ENCODE measurements at regions not wholly inside any gene's neighbourhood (a gene's known extent, or its start where the extent isn't known, plus 50 kb on each side); places are given as distances from the start of the nearest gene placed in this dataset.
"Not testable (repeated sequence)": the region's sequence is repeated elsewhere in the genome, so short reads cannot be mapped to it uniquely, and the experiment has no call there.

- no peak for DNase-seq (ENCODE audit: low spot score)
Observed at GRCh38 chr12:127480775-127481314, 786.1 kb upstream of the TMEM132C start.

GRCh38 chr12:127482950-127483349 lies 784.0 kb upstream of the TMEM132C start:
- DNase-seq (ENCODE audit: low spot score): no peak

DNA sequence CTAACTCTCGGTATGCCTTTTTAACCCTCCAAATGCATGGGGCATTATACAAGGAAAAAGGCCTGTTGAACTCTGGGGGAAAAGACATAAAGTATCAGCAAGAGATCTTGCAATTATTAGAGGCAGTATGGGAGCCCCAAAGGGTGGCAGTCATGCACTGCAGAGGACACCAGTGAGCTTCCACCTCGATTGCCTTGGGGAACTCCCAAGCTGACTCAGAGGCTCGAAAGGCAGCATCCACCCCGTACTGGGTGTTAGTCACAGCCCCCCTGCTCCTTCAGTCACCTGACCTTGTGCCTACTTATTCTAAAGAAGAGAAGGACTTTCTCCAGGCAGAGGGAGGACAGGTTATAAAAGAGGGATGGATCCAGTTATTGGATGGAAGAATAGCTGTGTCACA lies 781.4 kb upstream of the TMEM132C start:
- DNase-seq (ENCODE audit: low spot score): no peak

DNA sequence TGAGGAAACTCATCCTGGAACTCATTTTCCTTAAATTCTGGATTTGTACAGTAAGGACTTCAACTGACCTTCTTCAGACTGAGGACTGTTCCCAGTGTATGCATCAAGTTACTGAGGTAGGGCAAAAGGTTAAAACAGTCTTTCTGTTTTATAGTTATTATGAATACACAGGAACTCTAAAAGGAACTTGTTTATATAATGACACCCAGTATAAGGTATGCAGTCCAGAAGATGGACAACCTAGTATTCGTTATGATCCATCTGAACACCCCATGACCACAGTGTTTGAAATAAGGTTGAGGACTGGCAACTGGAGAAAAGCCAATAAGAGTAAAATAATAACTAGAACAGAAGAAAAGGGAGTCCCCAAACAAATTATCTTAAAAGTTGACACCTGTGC lies 779.9 kb upstream of the TMEM132C start:
- no peak for DNase-seq (ENCODE audit: low spot score)

DNA sequence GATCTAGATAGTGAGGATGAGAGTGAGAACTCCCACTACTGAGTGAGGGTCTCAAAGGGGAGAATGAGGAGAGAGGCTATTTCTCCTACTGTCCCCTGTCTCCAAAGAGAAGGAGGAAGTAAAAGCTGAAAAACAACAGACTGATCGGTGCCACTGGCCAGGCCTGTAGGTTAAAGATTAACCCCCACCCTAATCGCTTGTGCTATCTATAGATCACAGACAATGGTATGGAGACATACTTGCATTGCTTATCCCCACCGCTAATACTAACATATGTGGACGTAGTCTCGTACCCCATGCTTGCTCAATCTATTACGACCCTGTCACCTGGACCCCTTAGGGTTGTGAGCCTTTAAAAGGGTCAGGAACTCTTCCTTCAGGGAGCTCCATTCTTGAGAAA lies 777.9 kb upstream of the TMEM132C start:
- no peak for DNase-seq (ENCODE audit: low spot score)

DNA sequence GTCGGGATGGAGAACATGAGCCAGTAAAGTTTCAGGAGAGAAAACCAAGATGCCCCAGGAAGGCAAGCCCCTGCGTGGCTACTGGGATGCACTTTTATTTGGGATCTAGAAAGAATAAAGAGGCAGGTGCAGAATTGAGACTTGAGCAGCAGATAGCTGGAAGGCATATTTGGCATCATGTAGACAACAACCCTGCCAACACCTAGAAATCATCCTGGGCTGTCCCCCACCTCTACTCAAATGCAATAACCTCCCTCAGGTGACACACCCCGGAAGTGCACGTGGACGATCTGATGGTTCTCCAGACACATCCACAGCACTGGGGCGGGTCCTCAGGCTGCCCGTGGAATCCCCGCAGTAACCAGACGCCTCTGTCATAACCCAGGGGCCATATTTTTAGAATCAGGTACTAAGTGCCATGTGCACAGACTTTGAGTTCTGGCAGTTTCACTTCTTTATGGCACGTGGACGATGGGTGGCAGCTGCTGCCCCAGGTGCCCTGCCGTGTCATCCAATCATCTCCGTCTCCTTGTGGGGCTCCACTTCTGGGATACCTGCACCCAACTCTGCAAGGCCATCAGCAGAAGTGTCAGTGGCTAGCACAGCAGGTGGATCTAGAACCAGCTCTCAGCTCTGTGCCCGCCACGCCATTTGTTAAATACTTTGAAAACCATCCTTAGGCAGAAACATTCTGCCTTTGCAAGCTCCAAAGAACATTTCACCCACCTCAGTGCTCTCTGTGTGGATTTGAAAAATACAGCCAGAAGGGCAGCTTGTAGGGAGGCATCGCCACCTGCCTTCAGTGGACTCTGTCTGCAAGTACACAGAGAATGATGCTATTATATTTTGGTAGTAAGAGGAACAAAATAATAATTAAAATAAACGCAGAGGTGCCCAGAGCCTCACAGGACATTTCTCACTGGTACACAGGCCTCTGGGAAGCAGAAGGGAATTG lies 771.7 kb upstream of the TMEM132C start:
- DNase-seq (ENCODE audit: low spot score): no peak

DNA sequence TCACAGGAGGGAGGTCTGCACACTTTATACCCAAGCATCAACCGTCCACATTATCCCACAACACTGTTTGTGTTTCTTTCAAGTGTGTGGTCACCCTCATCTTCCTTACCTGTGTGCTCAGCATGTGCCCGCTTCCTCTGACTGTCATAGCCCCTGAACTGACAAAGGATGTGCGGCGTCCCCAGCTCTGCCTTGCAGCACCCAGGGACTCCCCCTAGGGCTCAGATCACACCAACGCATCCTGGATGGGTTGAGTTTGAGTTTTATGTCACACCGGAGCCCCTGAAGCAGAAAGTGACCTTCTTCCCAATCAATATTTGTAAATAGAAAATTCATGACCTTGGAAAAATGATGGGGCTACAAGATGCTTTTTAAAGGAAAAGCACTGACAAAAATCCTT lies 770.7 kb upstream of the TMEM132C start:
- DNase-seq (ENCODE audit: low spot score): no peak

DNA sequence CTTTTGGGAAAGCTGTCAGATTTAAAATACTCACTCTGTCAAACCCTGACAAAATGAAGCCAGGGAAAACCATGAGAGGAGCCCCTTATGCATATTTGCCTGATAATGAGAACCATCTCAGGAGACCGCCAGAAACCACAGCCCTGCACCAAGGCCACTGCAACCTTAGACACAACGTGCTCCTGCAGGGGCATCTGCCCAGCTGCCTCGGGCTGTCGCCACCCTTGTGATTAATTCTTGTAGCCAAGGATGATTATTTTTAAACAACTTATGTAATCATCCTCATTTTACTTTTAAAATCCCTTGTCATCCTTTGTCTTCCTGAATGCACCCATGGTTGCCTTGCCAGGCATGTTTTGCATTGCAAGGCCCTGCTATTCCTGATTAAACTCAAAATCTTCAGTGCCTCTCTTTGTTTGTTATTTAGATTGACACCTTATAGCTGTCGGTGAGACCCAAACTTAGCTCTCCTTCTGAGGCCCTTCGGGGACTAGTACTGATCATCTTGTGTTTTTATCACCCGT lies 766.4 kb upstream of the TMEM132C start:
- DNase-seq (ENCODE audit: low spot score): no peak

- DNase-seq (ENCODE audit: low spot score): no peak
Observed at GRCh38 chr12:127501916-127502315, 765.1 kb upstream of the TMEM132C start.

GRCh38 chr12:127503246-127503645 lies 763.7 kb upstream of the TMEM132C start:
- no peak for DNase-seq (ENCODE audit: low spot score)

DNA sequence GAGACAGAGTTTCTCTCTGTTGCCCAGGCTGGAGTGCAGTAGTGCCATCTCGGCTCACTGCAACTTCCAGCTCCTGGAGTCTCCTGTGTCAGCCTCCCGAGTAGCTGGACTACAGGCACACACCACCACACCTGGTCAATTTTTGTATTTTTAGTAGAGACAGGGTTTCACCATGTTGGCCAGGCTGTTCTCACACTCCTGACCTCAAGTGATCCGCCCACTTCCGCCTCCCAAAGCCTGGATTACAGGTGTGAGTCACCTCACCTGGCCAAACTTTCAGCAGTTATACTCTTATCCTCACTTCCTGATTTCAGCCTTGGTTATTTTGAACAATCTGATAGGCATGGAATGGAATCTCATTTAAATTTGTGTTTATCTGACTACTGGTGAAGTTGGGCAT lies 763.0 kb upstream of the TMEM132C start:
- DNase-seq (ENCODE audit: low spot score): not testable (repeated sequence)

- DNase-seq (ENCODE audit: low spot score): no peak
Observed at GRCh38 chr12:127504874-127505273, 762.1 kb upstream of the TMEM132C start.

DNA sequence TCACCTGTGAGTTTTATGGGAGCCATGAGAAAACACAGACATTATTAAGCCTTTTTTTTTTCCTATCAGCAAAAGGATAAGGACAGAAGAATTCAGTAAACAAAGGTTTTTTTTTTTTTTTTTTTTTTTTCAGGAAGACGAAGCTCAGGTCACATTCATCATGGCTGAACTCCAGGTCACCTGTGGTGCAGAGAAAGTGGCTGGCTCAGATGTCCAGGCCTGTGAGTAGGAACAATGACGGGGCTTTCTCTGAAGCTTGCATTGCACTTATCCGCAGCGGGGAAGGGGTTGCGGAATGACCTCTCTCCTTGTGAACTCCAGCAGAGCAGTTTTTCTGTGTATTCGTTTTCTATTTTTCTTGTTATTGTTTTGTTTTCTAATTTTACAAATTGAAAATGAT lies 759.6 kb upstream of the TMEM132C start:
- no peak for DNase-seq (ENCODE audit: low spot score)

GRCh38 chr12:127509066-127509778 lies 757.7 kb upstream of the TMEM132C start:
- no peak for DNase-seq (ENCODE audit: low spot score)

- no peak for DNase-seq (ENCODE audit: low spot score)
Observed at GRCh38 chr12:127515941-127516340, 751.0 kb upstream of the TMEM132C start.

GRCh38 chr12:127516467-127516866 lies 750.5 kb upstream of the TMEM132C start:
- no peak for DNase-seq (ENCODE audit: low spot score)

DNA sequence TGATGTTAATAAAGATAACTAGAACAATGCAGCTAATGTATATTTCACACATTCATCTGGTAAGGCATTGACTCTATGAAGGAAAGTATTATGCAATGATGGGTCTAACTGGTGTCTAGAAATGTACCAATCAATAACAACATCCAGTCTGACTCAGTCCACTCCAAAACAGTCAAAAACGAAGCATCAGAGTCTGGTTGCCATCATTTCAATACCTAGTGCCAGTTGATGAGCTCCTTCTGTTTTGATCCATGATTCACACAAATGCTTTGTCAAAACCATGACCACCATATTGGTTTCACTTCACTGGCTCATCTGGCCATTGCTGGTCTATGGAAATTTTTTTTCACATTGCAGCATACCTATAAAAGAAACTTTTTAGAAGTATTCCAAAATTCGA lies 747.2 kb upstream of the TMEM132C start:
- DNase-seq (ENCODE audit: low spot score): no peak

- no peak for DNase-seq (ENCODE audit: low spot score)
Observed at GRCh38 chr12:127526925-127527324, 740.0 kb upstream of the TMEM132C start.

DNA sequence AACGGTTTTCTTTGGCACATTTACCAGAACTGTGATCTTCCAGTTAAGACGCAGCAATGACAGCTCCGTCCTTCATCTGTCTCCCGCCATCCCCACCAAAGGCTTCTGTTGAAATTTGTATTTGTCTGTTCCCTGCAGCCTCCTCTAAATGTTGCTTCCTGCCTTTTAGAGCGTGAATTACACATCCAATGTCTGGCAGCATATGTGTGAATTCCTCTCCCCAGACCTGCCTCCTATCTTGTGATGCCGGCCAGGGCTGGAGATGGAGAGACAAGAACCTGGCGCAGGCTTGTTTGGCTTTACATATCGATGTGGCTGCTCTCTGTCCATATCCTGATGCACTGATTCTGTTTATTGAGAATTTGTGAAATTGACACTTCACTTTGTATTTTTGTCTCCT lies 738.4 kb upstream of the TMEM132C start:
- no peak for DNase-seq (ENCODE audit: low spot score)

DNA sequence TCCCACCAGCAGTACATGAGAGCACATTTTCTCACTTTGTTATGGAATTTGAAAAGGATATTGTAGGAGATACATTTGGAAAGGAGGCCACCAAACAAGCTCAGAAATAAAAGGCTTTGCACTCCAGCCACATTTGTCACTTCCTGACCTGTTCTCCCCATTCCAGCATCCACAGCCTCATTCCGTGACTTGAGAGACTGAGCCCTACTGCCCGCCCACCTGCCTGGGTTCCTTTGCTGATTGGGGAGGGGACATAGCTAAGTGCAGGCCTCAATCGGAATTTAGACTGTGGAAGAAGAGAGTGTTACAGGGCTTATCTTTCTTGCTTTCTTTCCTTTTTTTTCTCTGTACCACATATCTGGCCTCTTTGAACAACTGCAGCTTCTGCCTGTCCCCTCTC lies 735.4 kb upstream of the TMEM132C start:
- DNase-seq (ENCODE audit: low spot score): no peak

GRCh38 chr12:127533353-127533752 lies 733.6 kb upstream of the TMEM132C start:
- no peak for DNase-seq (ENCODE audit: low spot score)

DNA sequence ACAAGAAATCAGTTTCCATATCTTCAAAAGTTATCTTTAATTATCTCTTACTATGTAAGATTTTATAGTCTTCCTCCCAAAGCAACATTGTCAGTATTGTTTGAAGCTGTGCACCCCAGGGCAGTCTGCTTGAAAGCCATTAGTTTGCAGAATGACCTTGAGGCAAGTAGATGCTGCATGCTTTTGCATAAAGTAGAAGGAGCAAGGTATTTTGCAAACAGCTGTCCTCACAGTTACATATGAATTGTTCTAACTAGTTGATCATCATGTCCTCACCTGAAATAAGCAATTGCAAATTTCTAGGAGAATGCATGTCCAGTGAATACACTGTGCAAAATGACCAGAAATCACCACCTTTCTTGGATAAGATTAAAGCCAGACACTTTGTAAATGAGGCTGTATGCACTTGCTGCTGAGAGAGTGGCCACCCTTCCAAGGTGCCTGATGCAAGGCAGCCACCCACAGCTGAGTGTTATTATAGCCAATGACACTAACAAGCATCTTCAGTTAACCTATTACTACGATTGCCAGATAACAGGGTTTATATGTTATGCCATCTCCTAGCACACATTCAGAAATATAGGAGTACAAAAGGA lies 730.0 kb upstream of the TMEM132C start:
- DNase-seq (ENCODE audit: low spot score): no peak
